Upper lobe of left lung (tissue), 4 donors: ENCODE measurements at regions not wholly inside any gene's neighbourhood (a gene's known extent, or its start where the extent isn't known, plus 50 kb on each side); places are given as distances from the start of the nearest gene placed in this dataset.

Experiments used
- CTCF ChIP-seq, 6 experiments: fragments of 450-650 bp in 4 of 6; fragments of 200-600 bp in 2 of 6; sonication (generic) in 2 of 6; IDR thresholded peaks; one replicate each; pipeline ENCODE4 v1.5.1; 2016 to 2019; ENCODE audit warnings: antibody characterized with exemption in 6 of 6
- POLR2A ChIP-seq, 4 donors: fragments of 450-650 bp; IDR thresholded peaks; one replicate each; pipeline ENCODE4 v1.5.1; 2016 to 2017; ENCODE audit warnings: antibody characterized with exemption in 4 of 4, mild to moderate bottlenecking in 2 of 4
- POLR2AphosphoS5 ChIP-seq, 2 donors: sonication (generic); formaldehyde crosslinking; IDR thresholded peaks; one replicate each; pipeline ENCODE4 v1.5.1; 2017; ENCODE audit warnings: antibody characterized with exemption in 2 of 2

- TF ChIP-seq CTCF (IDR thresholded peaks at IDR 0.05) (no peak), POLR2AphosphoS5 (IDR thresholded peaks at IDR 0.05) (no peak), POLR2A (IDR thresholded peaks at IDR 0.05) (no peak)
These were observed 503.5 kb upstream of the BCHE start for GRCh38 chr3:166340604-166341266.
